ENCODE measurements at regions not wholly inside any gene's neighbourhood (a gene's known extent, or its start where the extent isn't known, plus 50 kb on each side); places are given as distances from the start of the nearest gene placed in this dataset.
"Not testable (repeated sequence)": the region's sequence is repeated elsewhere in the genome, so short reads cannot be mapped to it uniquely, and the experiment has no call there.

DNA sequence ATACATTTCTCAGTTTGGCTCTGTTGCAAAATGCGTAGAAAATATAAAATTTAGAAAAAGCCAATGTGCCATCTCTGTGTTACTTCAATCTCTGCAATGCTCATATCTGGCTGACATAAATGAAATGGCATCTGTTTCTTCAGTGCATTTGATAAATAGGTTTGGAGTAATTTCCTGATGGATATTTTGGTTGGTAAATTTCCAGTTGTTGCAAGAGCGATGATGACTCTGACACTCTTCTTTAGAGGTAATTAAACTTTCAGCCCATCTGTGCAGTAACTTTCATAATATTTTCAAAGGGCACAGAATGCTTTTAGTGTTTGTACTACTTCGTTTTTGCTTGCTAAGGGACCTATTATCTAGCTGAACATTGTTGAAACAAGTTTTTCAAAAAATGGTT, 1286.4 kb downstream of the PCDH9 start:
- no peak for DNase-seq (ENCODE audit: low read depth in 2 of 2)

DNA sequence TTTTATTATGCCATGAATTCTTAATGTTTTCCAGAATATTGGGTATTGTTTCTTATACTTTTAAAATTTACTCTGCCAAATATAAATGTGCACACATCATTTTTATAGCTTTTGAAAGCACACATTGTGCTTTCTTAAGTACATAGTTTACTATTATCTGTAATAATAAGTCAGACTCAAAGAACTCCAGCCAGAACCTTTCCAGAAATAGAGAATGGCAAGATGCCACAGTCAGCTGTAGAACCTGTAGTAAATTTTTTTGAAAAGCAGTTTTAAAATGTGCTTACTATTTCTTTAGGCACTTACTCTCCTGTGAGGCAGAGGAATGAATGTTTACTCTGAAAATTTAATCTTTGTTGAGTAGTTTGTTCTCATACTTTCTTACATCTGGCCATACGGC, 1287.1 kb downstream of the PCDH9 start:
- no peak for DNase-seq (ENCODE audit: low read depth in 2 of 2)

DNA sequence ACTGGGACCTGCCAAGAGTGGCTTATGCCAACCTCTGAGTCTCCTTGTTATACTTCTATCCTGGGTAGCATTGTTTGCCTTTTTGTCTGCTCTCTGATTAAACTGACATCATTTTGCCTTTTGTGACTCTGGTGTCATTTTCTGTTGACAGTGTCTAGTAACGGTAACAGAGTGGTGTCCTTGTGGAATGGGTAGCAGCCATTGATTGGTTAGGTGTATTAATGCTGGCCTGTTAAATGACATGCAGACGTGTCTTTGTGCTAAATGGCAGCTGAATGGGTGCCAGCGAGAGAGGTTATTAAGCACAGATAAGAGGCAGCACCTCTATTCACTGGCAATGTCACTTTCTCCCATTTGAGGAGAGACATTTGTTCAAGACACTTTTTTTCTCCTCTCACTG, 1289.4 kb downstream of the PCDH9 start:
- no peak for DNase-seq (ENCODE audit: low read depth in 2 of 2)

DNA sequence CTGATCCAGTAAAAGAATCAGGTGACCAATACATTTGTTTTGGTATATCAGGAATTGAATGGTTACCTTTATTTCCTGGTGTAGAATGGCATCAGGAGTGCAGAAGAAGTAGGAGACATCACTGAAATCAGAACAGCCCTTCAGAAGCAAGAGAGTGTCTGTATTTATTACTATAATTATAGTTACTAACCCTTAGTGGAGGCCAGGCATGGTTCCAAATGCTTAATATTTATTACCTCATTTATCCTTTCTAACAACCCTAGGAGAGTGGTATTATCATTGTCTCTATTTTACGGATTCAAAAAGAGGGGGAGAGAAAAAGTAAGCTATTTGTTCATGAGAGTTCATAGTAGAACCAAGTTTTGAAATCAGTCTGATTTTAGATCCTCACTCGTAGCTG, 1292.9 kb downstream of the PCDH9 start:
- DNase-seq (ENCODE audit: low read depth in 2 of 2), result no peak

DNA sequence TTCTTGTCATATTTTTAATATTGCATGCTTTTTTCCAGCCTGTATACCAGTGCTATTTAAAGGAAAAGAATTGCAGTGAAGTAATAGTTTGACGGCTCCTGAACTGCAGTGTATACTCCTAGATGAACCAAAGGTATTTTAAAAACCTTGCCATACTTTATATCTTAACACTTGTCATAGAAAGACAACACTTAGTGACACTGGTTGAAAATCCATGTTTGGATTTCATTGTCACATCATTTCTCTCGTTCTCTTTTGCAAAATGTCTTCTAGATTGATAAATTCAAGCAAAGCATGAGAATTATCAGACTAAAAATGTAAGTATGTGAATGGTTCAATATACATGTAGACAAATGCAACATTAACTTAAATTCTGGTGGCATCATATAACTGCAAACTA, 1293.9 kb downstream of the PCDH9 start:
- no peak for DNase-seq (ENCODE audit: low read depth in 2 of 2)

DNA sequence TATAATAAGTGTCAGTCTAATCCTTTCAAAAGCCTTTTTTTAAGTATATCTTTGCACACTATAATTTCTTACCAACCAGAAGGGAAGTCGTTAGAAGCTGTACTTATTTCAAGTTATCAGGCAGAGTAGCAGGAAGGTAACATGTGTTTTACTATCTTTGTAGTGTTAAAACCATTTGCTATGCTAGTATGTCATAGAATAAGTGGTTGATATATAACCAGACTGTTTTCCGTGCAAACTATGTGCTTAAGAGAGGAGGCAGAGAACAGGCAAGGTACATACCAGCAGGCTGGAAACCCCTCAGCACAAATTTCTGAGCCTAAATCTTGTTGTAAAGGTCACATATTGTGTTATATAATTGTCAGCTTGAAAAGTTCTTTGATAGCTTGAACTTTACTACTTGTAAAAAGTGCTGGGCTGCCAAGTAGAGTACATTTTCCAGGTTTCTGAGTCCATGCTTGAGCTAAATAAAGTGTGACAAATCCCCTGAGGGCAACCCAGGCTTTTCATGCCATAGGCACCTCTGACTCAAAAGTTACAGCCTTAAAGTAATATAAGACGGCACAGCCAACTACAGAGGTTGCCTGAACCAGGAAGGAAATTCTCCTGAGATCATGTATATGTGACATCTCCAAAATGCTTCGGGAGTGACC, 1297.4 kb downstream of the PCDH9 start:
- no peak for DNase-seq (ENCODE audit: low read depth in 2 of 2)

DNA sequence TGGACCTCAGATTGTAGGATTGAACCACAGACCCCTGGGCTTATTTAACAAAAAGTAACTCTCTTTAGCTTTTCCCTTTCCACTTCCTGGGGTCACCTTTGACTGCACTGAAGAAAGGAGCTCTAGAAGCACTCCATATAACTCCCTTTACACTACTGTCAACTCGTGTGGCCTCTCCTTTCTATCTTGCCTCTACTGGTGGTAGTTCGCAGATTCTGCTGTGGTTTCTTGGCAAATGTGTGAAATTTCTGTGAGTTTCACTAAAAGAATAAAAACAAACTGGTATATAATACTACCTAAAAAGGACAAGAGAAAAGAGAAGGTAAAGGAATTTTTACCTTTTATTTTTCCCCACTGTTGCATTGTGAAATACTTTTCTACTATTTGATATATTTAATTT, 1298.1 kb downstream of the PCDH9 start:
- DNase-seq (ENCODE audit: low read depth in 2 of 2), result no peak

DNA sequence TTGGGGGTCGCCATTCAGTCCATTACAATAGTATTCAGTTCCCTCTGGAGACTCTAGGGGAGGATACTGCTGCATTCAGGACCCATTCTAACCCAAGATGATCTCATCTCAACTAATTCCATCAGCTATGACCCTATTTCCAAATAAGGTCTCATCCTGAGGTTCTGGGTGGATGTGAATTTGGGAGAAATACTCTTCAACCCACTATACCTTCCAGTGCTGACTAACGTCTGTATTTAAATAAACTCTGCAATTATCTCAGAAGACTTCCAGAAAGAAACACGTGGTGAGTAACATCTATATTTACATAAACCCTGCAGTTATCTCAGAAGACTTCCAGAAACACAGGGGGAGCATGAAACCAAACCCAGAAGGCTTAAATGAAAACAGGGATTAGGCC, 1300.7 kb downstream of the PCDH9 start:
- no peak for DNase-seq (ENCODE audit: low read depth in 2 of 2)

DNA sequence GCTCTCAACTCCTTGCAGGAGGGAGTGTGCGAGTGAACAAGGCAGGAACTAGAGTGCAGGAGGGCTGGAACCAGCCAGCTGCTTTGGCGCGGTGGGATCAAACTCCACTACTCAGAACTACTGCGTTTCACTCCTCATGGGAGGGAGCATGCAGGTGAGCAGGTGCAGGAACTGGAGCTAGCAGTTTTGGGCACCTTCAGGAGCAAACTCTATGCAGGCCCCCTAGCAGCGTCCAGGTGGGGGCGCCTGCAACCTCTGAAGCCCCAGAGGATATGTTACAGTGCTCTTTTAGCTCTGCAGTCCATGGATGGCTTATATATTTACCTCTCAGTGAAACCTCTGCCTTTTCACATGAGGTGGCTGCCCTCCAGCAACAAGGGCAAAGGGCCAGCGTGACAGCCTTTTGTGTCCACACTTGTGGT, 1303.4 kb downstream of the PCDH9 start:
- DNase-seq (ENCODE audit: low read depth in 2 of 2), result no peak

DNA sequence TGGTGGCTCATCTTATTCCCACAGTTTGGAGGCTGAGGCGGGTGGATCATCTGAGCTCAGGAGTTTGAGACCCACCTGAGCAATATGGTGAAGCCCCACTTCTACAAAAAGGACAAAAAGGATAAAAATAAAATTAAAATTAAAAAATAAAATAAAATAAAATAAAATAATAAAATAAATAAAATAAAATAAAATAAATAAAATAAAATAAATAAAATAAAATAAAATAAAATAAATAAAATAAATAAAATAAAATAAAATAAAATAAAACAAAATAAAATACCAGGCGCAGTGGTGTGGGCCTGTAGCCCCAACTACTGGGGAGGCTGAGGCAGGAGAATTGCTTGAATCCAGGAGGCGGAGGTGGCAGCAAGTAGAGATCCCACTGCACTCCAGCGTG, 1307.3 kb downstream of the PCDH9 start:
- DNase-seq (ENCODE audit: low read depth in 2 of 2), result not testable (repeated sequence)

DNA sequence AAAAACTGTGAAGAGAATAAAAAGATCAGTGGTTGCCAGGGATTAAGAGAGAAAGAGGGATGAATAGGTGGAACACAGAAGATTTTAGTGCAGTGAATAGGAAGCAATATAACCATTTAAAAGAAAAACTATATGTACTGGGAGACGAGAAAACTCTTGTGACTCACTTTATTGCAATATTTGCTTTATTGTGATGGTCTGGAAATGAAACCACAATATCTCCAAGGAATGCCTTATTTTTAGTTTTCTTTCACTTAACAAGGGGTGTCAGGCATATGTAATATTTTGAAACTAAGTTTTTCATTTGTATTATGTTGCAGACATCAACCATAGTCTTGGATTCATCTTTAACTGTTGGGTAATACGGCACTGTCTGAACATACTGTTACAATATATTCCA, 1308.2 kb downstream of the PCDH9 start:
- DNase-seq (ENCODE audit: low read depth in 2 of 2), result peak; percentile 23 to 33

DNA sequence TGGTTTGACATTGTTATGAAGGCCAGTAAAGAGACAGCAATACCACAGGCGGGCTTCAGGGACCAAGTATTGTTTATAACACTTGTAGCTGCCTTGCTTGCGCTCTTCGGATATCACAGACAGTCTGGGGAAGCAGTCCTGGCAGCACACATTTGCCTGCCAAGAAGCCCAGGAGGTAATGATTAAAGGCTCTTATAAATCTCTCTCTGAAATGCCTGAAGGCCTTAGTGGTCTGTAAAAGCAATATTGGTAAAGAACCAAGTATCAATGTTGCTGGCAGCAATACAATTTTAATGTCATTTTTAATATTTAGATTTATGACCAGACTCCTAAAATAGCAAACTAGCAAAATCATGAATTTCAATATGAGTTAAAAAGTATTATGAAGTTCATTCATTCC, 1312.4 kb downstream of the PCDH9 start:
- peak; percentile 58 to 70 for DNase-seq (ENCODE audit: low read depth in 2 of 2)

DNA sequence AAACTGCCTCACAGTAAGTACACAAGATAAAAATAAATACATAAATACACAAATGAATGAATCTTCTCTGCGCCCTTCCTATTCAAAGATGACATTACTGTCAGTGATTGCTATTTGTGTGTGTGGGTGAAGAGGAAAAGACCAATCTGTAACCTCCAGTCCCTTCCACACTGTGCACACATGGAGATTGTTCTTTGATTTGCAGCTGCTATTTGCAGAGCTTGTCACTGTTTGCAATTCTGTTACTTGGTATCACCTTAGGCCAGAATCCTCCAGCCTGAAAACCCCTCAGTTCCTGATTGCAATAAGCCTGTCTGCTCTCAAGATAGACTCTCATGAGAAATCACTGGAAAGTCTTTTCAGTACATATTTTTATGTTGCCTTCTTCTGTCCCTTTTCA, 1314.9 kb downstream of the PCDH9 start:
- no peak for DNase-seq (ENCODE audit: low read depth in 2 of 2)

DNA sequence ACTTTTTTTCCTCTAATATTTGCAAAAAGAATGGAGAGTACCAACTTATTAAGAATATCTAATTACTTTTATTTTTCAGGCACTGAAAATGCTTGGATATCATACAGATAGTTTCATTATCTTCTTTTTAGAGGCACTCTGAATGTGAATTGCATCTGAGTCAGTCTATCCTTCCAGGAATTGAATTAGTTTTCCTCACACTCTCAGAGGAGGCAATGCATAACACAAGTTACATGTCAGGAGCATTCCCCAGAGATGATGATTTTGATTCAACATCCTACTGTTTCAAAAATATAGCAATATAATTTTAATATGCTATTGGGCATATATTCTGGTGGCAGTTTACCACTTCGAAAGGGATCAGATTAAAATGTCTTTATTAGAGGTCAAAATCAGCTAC, 1315.4 kb downstream of the PCDH9 start:
- peak; percentile 31 to 34 for DNase-seq (ENCODE audit: low read depth in 2 of 2)

DNA sequence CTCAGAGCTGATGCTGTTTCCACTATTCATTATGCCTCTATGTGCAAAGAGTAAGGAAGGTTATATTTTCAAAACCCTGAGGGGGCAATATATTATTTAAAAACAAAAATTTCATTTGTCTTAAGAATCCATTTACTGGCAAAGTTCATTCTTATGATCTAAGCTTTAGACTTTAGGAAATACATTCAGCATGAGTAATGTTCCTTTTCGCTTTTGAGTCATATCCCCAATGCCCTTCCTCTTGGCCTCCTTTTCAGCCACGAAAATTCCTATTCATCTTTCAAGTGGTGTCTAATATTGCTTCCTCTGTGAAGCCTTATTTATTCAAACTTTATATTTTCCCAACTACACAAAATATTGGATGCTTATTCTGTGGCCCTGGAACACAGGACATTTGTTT, 1317.0 kb downstream of the PCDH9 start:
- peak; percentile 60 to 64 for DNase-seq (ENCODE audit: low read depth in 2 of 2)

DNA sequence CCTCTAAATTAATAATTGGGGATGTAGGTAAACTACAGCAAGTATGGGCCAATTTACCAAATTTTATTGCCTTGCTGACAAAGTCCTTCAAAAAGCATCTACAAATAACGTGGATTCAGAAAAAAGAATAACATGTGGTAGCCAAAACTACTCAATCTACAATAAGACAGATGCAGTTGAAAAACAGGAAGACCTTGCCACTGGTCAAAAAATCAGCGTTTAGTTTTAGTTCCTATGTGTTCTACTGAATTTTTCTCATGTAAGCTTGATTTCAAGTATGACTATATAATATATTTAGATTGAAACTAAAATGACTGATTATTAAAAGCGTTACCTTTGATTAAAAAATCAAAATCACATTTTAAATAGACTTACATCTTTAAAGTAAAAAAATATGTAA, 1317.6 kb downstream of the PCDH9 start:
- DNase-seq (ENCODE audit: low read depth in 2 of 2), result no peak

DNA sequence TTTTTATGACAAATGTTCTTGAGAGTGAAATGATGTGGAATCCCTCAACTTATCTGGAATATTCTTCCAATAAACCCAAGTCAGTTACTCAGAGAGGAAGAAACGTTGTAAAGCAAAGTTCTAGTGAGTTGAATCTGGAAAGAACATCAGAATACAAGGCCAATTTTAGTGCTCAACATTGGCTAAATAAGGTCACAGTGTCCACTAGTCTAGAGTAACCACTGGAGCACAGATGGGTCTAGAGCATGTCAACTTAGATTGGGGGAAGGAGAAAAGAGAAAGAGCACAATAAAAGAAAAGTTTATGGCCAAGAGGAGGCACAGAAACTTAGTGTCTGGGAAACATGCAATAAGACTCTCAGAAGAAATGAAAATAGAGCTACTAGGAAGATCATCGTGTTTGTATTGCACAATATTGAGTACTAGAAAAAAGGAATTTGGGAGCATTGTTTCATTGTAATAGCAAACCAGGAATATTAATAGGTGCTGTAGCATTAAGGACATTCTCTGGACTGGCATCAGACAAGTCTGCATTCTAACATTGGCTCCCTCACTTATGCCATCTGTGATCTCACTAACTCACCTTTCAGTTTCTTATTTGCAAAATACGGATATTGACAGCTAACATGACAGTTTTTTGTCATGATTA, 1318.5 kb downstream of the PCDH9 start:
- DNase-seq (ENCODE audit: low read depth in 2 of 2), result no peak

DNA sequence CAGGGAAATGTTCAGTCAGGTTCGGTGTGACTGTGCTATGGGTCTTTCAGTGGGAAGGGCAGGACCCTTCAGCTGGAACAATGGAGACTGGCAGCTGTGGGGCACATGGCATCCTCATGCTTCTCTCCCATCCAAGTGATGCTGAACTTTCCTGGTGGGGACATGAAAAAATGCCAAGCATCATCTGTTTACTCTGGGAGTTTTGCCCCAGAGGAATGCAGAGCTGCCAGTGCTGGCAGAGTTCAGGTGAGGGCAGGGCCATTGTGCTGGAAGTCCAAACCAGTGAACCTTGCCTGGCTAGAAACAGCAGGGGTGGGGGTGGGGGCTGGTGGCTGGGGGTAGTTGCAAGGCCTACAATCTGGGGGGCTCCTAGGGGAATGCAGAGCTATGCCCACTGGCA, 1320.6 kb downstream of the PCDH9 start:
- DNase-seq (ENCODE audit: low read depth in 2 of 2), result no peak

DNA sequence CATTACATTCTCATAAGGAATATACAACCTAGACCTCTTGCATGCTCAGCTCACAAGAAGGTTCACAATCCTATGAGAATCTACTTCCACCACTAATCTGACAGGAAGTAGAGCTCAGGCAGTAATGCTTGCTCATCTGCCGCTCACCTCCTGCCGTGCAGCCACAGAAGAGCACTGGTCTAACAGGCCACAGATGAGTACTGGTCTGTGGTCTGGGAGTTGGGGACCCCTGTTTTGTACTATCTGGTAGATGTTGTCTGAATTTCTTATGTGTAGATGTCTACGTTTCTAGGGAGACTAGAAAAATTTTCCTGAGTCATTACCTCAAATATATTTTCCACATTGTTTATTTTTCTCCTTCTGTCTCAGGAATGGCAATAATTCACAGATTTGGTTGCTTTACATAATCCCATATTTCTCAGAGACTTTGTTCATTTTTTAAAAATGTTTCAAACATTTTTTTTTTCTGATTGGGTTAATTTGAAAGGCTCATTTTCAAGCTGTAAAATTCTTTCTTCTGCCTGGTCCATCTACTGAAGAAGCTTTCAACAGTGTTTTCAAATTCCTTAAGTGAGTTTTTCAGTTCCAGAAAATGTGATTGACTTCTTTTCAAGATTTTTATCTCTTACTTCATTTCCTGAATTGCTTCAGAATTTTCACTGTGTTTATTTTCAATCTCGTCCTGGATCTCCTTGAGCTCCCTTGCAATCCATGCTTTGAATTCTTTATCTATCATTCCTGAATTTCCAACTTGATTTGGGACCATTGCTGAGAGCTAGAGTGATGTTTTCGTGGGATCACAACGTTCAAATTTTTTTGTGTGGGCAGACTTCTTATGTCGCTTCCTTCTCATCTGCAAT, 1322.2 kb downstream of the PCDH9 start:
- no peak for DNase-seq (ENCODE audit: low read depth in 2 of 2)

DNA sequence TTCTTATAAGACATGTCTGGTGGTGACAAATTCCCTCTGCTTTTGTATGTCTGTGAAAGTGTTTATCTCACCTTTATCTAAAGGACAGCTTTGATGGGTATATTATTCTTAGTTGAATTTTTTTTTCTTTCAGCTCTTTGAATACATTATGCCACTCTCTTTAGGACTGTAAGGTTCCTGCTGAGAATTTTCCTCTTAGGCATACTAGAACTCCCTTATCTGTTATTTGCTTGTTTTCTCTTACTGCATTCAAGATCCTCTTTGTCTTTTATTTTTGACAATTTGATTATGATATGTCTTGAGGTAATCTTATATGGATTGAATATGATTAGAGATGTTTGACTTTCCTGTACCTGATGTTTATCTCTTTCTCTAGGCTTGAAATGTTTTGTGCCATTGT, 1328.4 kb downstream of the PCDH9 start:
- no peak for DNase-seq (ENCODE audit: low read depth in 2 of 2)

DNA sequence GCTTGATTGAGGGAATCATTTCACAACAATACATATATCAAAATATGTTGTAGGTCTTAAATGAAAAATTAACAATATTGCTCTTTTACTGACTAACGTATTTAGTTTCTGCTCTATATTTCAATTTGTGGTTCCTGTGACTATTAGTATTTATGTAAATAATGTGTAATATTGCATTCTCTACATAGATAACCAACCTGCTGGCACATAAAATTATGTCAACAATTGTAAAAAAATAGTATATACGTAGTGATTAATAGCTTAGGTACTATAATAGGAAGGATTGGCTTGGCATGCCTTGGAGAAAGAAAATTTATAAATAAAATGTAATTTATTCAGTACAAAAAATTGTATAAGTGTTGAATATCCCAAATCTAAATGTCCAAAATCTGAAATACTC, 1336.1 kb downstream of the PCDH9 start:
- no peak for DNase-seq (ENCODE audit: low read depth in 2 of 2)

DNA sequence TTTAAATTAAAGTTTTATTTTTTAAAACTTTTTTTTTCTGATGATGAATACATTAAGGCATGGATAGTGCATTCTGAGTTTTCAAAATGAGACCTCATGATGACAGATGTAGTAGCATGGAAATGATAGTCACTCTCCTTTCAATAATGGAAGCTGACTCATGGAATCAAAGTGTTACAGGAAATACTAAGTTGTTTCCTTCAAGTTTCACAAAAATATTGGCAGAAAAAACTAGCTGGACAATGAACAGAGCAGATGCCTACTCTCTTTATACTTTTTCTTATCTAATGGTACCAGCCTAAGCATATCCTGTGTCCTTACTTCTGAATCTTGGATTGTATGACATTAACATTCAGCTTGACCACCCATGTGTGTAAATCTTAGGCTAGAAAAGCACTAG, 1337.3 kb downstream of the PCDH9 start:
- no peak for DNase-seq (ENCODE audit: low read depth in 2 of 2)

DNA sequence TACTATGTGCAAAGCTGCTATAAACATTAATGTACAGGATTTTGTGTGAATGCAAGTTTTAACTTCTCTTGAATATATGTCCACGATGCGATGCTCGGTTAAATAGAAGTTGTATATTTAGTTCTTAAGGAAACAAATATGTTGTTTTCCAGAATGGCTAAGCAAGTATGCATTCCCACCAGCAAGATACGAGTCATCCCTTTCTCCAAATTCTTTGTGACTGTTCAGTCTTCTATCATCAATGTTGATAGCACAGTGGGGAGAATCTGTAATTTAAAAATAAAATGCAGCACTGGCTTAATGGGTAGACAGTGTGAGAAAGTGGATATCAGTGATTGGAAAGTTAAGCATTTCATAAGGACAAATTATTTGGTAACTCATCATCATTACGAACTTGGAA, 1340.8 kb downstream of the PCDH9 start:
- no peak for DNase-seq (ENCODE audit: low read depth in 2 of 2)
